ACHN (cell line): ENCODE measurements at regions not wholly inside any gene's neighbourhood (a gene's known extent, or its start where the extent isn't known, plus 50 kb on each side); places are given as distances from the start of the nearest gene placed in this dataset.

ENCODE experiments used
- DNase-seq: peaks from one replicate; pipeline ENCODE4 v3.0.0-alpha.2; 2015
- in situ Hi-C: cut with HindIII; loops from 2 replicates; pipeline ENCODE4 v1.10.0; 2017; ENCODE audit warnings: low sequenced_read_pairs, low pct_ligation_motif_present, low pct_unique_long_range_greater_than_20kb

GRCh38 chr6:4581468-4582385, 194.5 kb upstream of the CDYL start:
- DNase-seq: peak; percentile 29
- in situ Hi-C loops: no loop called here

- no peak for DNase-seq
- in situ Hi-C loops: no loop called here
Observed at GRCh38 chr6:4580361-4580760, 195.8 kb upstream of the CDYL start.

- DNase-seq: no peak
- in situ Hi-C loops: no loop called here
Observed at GRCh38 chr6:4577406-4577805, 198.8 kb upstream of the CDYL start.

- DNase-seq: no peak
Observed at GRCh38 chr6:4575714-4576113, 200.5 kb upstream of the CDYL start.

GRCh38 chr6:4574007-4574406, 202.2 kb upstream of the CDYL start:
- no peak for DNase-seq
- in situ Hi-C loops: no loop called here

More at GRCh38 chr6:4575714-4576113, 200.5 kb upstream of the CDYL start:
- in situ Hi-C loops: no loop called here

GRCh38 chr6:4571011-4571410, 205.2 kb upstream of the CDYL start:
- in situ Hi-C loops: no loop called here
- DNase-seq: no peak

- DNase-seq: no peak
- in situ Hi-C loops: no loop called here
Observed at GRCh38 chr6:4568138-4568537, 208.1 kb upstream of the CDYL start.

GRCh38 chr6:4567141-4567540, 209.1 kb upstream of the CDYL start:
- DNase-seq: no peak
- in situ Hi-C loops: no loop called here

- no peak for DNase-seq
- in situ Hi-C loops: no loop called here
Observed at GRCh38 chr6:4565301-4566250, 210.6 kb upstream of the CDYL start.

GRCh38 chr6:4564801-4565271, 211.4 kb upstream of the CDYL start:
- no peak for DNase-seq
- in situ Hi-C loops: no loop called here

- in situ Hi-C loops: no loop called here
- no peak for DNase-seq
Observed at GRCh38 chr6:4563877-4564276, 212.3 kb upstream of the CDYL start.

- no peak for DNase-seq
- in situ Hi-C loops: no loop called here
Observed at GRCh38 chr6:4563156-4563555, 213.0 kb upstream of the CDYL start.

- no peak for DNase-seq
- in situ Hi-C loops: no loop called here
Observed at GRCh38 chr6:4561773-4562400, 214.3 kb upstream of the CDYL start.

- in situ Hi-C loops: no loop called here
Observed at GRCh38 chr6:4561078-4561435, 215.1 kb upstream of the CDYL start.

GRCh38 chr6:4560221-4561077, 215.8 kb upstream of the CDYL start:
- in situ Hi-C loops: no loop called here
- DNase-seq: no peak

More at GRCh38 chr6:4561078-4561435, 215.1 kb upstream of the CDYL start:
- no peak for DNase-seq

GRCh38 chr6:4559281-4559875, 216.8 kb upstream of the CDYL start:
- DNase-seq: no peak
- in situ Hi-C loops: no loop called here

- no peak for DNase-seq
- in situ Hi-C loops: no loop called here
Observed at GRCh38 chr6:4554645-4555044, 221.6 kb upstream of the CDYL start.

- DNase-seq: no peak
- in situ Hi-C loops: no loop called here
Observed at GRCh38 chr6:4553387-4553786, 222.8 kb upstream of the CDYL start.
